Epithelial cell of esophagus (primary cell): ENCODE measurements at regions not wholly inside any gene's neighbourhood (a gene's known extent, or its start where the extent isn't known, plus 50 kb on each side); places are given as distances from the start of the nearest gene placed in this dataset.

Source experiments
- DNase-seq: peaks from one replicate; pipeline ENCODE4 v3.0.0; 2010; ENCODE audit warnings: low read depth
- H3K4me3 ChIP-seq: 2 replicates; pipeline ENCODE4 v1.5.1; 2011; ENCODE audit warnings: mild to moderate bottlenecking, low read length, control low read depth
- TF ChIP-seq, protein P1 (sequence below): IDR thresholded peaks from 2 replicates; pipeline ENCODE4 v1.5.1; 2011; ENCODE audit warnings: low read depth, mild to moderate bottlenecking, low read length, control low read depth, inconsistent platforms; ENCODE audit not compliant: insufficient read depth; ENCODE audit errors: missing control alignments

DNA sequence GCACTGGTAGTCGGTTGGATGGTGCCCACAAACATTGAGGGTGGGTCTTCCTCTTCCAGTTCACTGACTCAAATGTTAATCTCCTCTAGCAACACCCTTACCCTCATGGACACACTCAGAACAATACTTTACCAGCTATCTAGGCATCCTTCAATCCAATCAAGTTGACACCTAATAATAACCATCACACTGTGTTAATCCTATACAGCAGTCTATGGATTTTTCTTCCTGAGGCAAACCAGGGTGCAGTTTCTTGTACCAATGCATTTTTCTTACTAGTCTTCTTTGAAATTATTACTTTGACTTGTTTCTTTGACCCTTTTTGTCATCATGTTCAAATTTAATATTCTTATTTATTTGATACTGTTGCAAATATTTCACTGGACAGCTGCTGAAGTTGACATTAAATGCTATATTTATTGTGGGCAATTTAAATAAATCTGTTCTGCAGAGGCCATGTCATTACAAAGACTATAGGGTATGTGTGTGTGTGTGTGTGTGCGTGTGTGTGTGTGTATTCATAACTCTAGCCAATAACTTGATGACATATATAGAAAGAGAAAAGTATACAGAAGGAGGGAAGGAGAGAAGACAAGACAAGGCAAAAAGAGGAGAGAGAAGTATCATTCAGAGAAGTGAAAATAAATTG, 884.8 kb upstream of the NEGR1 start:
- DNase-seq: no peak
- TF ChIP-seq, protein P1, sequence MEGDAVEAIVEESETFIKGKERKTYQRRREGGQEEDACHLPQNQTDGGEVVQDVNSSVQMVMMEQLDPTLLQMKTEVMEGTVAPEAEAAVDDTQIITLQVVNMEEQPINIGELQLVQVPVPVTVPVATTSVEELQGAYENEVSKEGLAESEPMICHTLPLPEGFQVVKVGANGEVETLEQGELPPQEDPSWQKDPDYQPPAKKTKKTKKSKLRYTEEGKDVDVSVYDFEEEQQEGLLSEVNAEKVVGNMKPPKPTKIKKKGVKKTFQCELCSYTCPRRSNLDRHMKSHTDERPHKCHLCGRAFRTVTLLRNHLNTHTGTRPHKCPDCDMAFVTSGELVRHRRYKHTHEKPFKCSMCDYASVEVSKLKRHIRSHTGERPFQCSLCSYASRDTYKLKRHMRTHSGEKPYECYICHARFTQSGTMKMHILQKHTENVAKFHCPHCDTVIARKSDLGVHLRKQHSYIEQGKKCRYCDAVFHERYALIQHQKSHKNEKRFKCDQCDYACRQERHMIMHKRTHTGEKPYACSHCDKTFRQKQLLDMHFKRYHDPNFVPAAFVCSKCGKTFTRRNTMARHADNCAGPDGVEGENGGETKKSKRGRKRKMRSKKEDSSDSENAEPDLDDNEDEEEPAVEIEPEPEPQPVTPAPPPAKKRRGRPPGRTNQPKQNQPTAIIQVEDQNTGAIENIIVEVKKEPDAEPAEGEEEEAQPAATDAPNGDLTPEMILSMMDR: no peak

DNA sequence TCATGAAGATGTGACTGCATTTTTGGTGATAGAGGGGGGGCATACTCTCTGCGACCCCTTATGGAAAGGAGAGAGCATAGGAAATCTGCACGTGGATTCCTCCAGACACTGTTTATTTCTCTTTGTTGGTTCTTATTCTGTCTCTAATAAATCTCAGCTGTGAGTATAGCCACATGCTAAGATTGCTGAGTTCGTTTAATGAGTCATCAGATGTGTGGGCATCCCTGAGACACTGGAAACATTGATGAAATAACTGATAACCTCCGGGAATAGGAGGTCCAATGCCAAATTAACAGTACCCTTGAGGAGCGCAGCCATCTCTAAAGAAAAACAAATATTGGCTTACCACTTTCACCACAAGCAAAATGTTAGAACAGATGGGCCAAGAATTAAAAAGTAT, 880.2 kb upstream of the NEGR1 start:
- DNase-seq: no peak
- H3K4me3 ChIP-seq: no peak overlapping the region
- TF ChIP-seq, protein P1: no peak

More for the DNA sequence above, 884.8 kb upstream of the NEGR1 start:
- H3K4me3 ChIP-seq: no peak overlapping the region

DNA sequence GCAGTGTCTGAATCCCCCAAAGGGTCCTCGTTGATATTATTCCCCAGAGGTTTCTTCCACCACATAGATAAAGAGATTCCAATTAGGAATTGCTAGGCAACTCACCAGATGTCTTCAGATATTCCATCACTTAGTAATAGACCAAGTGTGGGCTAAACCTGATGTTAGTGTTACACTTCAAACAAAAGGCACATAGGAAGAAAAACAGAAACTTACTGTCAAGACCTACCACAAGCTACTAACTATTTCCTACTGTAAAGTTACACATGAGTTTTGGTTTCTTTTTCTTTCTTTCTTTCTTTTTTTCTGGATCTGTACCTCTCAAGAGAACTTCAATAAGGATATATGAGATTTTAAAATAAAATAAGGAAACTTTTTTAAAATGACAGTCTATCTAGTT, 879.1 kb upstream of the NEGR1 start:
- TF ChIP-seq, protein P1: no peak
- no peak overlapping the region for H3K4me3 ChIP-seq
- no peak for DNase-seq

DNA sequence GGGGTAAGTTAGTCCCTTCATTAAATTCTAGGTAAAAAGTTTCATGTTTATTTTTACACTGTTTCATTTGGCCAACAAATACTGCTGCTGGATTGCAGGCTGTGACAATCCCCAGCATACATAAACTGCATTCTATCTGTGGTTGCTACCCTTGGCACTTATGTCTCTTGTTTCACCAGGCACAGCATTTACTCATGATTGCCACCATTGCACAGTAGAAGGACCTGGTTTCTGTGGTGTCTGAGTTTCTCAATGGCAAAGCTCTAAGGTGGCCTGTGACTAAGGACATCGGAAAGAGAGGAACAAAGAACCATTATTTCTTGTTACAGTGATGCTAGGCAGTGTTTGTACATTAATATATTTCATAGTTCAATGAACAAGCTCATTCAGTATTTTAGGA, 878.4 kb upstream of the NEGR1 start:
- DNase-seq: no peak
- TF ChIP-seq, protein P1: no peak
- H3K4me3 ChIP-seq: no peak overlapping the region

DNA sequence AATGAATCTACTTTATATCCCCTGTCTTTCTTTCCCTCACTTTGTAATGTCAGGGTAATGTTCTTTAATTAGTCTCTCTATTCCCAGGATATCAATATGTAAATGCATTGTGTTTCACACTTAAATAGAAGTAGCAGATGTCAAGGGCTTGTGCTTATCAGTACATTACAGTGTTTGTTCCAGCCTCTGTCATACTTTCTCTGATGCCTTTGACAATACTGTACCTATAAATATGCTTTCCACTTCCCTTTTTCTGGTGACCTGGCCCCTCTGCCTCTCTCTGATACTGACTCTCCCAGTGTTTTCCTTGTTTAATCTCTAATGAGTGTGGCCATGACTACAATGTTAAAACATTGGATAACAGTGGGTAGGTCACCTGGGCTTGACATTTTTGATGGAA, 862.0 kb upstream of the NEGR1 start:
- TF ChIP-seq, protein P1: no peak
- H3K4me3 ChIP-seq: no peak overlapping the region
- DNase-seq: no peak

DNA sequence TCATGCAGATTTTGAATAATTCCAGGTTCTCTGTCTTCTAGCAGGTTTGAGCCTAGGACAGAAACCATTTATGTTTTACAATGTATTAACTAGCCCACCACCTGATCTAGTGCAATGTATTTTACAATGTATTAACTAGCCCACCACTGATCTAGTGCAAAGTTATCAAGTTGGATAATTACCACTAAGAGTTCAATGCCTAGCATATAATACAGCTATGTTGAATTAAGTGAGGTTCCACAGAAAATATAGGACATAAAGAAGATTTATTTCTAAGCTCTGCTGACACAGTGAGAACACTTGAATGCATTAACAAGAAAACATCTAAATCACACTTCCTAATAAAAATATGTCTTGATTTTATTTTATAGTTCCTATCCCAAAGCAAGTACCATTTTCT, 854.6 kb upstream of the NEGR1 start:
- no peak overlapping the region for H3K4me3 ChIP-seq
- no peak for DNase-seq
- TF ChIP-seq, protein P1: no peak

DNA sequence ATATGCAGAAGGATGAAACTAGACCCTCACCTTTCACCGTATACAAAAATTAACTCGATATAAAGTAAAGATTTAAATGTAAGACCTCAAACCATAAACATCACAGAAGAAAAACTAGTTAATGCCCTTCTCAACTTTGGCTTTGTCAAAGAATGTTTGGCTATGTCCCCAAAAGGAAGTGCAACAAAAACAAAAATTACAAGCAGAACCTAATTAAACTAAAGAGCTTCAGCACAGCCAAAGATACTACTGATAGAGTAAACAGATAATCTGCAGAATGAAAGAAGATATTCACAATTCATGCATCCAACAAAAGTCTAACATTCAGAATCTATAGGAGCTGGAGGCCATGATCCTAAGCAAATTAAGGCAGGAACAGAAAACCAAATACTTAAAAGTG, 824.6 kb upstream of the NEGR1 start:
- H3K4me3 ChIP-seq: no peak overlapping the region
- DNase-seq: no peak
- TF ChIP-seq, protein P1: no peak
